ENCODE measurements at regions not wholly inside any gene's neighbourhood (a gene's known extent, or its start where the extent isn't known, plus 50 kb on each side); places are given as distances from the start of the nearest gene placed in this dataset.
A peak's percentile ranks its signal among the peaks of the same experiment; 100 is the strongest.
"Not testable (repeated sequence)": the region's sequence is repeated elsewhere in the genome, so short reads cannot be mapped to it uniquely, and the experiment has no call there.

- no peak for DNase-seq
Observed at GRCh38 chrX:109782994-109783700, 50.1 kb upstream of the ACSL4 start.

GRCh38 chrX:109783701-109784079, 50.6 kb upstream of the ACSL4 start:
- DNase-seq, result no peak

DNA sequence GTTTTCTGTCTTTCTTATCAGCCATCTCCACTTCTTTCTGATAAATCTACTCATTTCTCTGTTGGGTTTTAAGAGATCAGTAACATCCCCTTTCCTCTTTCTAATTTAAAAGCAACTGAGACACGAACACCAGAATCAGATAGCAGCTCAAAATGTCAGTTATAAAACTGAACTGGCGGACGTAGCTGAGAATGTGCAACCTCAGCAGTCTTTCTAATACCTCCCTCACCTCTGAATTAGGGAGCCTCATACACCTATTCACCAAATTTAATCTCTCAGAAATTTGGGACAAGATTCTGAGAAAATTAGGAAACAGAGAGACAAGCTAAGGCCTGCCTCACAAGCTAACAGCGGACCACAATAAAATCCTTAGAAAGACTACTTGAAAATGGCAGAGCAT, 52.0 kb upstream of the ACSL4 start:
- DNase-seq, result no peak

- not testable (repeated sequence) for DNase-seq
Observed at GRCh38 chrX:109790511-109790910, 57.5 kb upstream of the ACSL4 start.

- DNase-seq, result no peak
Observed at GRCh38 chrX:109793191-109793590, 60.1 kb upstream of the ACSL4 start.

- DNase-seq, result no peak
Observed at GRCh38 chrX:109795682-109796081, 62.6 kb upstream of the ACSL4 start.

- peak; percentile 30 for DNase-seq
Observed at GRCh38 chrX:109797311-109797975, 64.4 kb upstream of the ACSL4 start.

DNA sequence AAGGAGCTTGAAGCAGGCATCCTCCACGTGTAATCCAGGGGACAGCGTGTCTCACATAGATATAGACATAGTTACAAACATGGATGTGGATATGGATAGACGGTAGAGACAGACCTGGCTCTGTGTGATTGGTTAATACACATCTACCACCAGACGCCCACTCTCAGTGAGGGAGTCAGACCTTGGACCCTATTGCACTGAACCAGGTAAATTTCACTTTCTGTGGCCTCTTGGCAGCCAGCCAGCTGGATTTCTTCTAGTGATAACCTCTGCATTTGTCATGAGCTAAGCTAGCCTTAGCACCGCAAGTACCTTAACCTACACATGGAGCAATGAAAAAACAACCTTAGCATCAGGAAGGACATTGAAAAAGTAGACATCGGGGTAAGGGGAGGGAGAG, 79.2 kb upstream of the ACSL4 start:
- DNase-seq, result no peak

- DNase-seq, result no peak
Observed at GRCh38 chrX:109813236-109813635, 80.2 kb upstream of the ACSL4 start.

DNA sequence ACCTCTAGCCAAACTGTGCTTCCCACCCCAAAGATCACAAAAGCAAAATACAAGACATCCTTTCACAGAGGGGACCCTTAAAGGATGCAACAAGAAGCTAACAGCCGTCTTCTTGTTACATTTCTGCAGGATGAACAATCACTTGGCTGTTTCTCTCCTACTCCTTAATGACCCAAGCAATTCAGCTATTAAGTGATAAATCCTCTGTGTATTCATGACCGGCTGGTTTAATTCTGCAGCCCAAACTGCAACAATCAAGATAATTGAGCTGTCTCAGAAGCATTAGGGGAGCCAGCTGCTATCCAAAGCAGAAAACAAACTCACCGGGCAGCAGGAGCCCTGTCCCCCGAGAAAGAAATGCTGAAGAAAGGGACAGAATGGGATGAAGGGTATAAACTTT, 85.9 kb upstream of the ACSL4 start:
- DNase-seq, result no peak

GRCh38 chrX:109822861-109823260, 89.8 kb upstream of the ACSL4 start:
- DNase-seq, result no peak

GRCh38 chrX:109826954-109827708, 94.1 kb upstream of the ACSL4 start:
- no peak for DNase-seq

DNA sequence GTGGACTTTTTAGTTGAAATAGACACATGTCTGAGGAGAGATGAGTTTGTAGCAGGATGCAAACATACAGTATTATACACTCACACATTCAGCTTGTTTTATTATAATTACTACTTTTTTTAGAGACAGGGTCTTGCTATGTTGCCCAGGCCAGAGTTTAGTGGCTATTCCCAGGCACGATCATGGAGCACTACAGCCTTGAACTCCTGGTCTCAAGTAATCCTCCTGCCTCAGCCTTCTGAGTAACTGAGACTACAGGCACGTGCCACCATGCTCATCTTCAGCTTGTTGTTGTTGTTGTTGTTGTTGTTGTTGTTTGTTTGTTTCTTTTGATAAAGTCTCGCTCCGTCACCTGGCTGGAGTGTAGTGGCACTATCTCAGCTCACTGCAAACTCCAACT, 94.7 kb upstream of the ACSL4 start:
- DNase-seq, result no peak

DNA sequence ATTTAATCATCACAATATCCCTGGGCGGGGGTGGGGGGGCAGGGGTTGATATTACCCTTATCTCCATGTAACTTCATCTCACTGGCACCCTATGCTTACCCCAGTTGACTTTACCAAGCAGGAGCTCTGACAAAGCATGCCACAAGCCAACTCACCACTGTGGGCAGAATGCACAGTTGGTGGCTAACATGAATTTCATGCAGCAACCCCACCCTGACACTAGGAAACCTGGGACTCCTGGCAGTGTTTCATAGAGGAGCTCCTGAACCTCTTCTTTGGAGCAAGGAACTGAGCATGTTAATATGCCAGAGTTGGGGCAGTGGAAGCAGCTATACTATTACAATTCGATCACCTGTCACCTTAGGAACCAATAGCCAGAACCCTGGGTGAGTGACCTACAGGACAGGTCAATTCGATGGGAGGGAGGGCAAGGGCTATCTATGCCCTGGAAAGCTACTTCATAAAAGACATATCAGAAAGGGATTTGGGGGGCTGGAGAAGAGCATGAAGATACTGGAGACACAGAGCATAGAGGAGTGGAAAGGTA, 97.2 kb upstream of the ACSL4 start:
- DNase-seq, result no peak

DNA sequence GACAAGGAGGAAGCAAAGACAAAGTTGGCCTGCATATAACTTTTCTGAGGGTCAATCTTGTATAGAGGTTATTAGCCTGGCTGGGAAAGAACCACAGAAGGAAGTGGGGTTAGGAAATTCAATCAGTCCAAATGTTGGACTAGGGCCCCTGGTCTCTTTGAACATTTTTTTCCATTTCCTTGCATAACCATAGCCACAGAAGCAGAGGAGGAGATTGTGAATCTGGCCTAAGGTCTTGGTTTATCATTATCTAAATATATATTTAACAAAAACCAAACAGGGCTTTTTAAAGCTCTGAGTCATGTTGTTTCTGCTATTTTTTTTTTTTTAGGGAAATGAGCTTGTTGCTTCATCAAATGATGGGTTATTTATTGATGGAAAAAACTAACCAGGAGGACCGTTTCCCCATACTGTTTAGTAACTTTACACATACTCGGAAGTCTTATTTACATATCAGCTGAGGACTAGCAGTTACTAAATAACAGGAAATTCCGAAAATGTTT, 97.7 kb upstream of the ACSL4 start:
- DNase-seq, result no peak

- no peak for DNase-seq
Observed at GRCh38 chrX:109831326-109831985, 98.4 kb upstream of the ACSL4 start.

- no peak for DNase-seq
Observed at GRCh38 chrX:109839694-109840567, 106.9 kb upstream of the ACSL4 start.

- DNase-seq, result no peak
Observed at GRCh38 chrX:109840585-109840984, 107.5 kb upstream of the ACSL4 start.

DNA sequence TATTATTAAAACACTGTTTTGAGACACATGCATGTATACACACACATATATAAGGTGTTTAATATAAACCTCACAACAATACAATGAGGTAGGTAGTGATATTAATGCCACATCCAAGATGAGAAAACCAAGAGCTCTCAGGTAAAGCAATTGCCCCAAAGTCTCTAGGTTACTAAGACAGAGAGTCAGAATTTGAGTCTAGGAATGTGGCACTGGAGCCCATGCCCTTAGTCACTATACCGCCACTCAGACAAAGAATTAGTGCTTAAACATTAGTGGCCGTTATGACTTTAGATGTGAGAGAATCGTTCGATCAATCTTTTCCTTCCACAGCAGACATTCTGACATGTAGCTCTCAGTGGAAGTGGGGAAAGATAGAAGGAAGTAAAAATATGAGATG, 108.2 kb upstream of the ACSL4 start:
- DNase-seq, result no peak

DNA sequence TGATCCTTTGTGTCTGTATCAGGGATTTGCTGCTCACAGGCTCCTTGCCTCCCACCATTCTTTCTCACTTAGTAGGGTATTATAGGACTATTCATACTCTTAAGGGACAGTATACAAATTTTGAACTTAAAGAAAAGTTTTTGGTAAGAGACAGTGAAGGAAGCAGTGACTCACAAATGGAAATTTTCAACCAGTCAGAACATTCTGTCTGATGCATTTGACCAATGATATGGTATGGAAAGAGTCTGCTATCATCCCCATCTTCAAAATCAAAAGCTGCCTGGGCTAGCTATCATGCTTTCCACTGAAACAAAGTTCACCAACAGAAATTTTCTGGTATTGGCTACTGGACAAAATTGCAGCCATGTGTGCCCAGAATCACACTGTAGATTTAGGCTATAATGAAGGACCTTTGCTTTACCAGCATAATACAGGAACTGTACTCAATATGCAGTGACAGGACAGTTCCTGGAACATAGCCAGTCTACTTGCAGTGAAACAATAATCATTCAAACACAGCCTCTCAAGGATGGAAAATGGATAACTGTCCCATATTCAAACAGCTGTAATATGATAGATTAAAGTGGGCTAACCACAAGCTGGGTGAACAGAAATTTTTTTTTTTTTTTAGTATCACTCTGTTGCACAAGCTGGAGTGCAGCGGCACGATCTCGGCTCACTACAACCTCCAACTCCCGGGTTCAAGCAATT, 109.0 kb upstream of the ACSL4 start:
- no peak for DNase-seq

GRCh38 chrX:109842611-109843010, 109.6 kb upstream of the ACSL4 start:
- no peak for DNase-seq
